B cell (primary cell): ENCODE measurements at regions not wholly inside any gene's neighbourhood (a gene's known extent, or its start where the extent isn't known, plus 50 kb on each side); places are given as distances from the start of the nearest gene placed in this dataset.

Source experiments
- CTCF ChIP-seq: fragments of 200-600 bp; IDR thresholded peaks from one replicate; pipeline ENCODE4 v1.8.0; 2022; ENCODE audit warnings: antibody characterized with exemption, mild to moderate bottlenecking
- EZH2 ChIP-seq: IDR thresholded peaks from 2 replicates; pipeline ENCODE4 v1.6.1; 2012; ENCODE audit warnings: borderline replicate concordance, low read depth, mild to moderate bottlenecking, moderate library complexity, low read length; ENCODE audit not compliant: insufficient read depth, poor library complexity, severe bottlenecking

DNA sequence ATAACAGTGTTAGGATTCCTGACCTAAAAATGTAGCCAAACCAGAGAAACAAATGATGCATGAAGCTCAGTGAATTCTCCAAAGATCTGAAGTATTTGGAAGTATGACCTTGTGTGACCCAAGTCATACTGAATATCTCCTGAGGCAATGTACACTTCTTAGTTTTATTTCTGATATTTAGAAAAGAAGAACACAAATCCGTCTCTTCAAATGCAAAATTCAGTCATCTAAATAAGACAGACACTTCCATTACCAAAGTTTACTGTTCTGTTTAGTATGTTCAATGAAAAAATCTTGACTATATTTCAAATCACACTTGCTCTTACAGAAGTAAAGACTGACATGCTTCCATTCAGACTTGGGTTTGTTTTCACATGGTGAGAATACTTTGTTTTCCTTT lies 495.7 kb downstream of the RIT2 start:
- TF ChIP-seq CTCF (no peak), EZH2 (no peak)
